Fibroblast of skin of left biceps (primary cell): ENCODE measurements at regions not wholly inside any gene's neighbourhood (a gene's known extent, or its start where the extent isn't known, plus 50 kb on each side); places are given as distances from the start of the nearest gene placed in this dataset.

ENCODE experiments used
- DNase-seq, 2 experiments: peaks; one replicate each; pipeline ENCODE4 v3.0.0-alpha.2; 2013; ENCODE audit warnings: low read depth in 2 of 2

DNA sequence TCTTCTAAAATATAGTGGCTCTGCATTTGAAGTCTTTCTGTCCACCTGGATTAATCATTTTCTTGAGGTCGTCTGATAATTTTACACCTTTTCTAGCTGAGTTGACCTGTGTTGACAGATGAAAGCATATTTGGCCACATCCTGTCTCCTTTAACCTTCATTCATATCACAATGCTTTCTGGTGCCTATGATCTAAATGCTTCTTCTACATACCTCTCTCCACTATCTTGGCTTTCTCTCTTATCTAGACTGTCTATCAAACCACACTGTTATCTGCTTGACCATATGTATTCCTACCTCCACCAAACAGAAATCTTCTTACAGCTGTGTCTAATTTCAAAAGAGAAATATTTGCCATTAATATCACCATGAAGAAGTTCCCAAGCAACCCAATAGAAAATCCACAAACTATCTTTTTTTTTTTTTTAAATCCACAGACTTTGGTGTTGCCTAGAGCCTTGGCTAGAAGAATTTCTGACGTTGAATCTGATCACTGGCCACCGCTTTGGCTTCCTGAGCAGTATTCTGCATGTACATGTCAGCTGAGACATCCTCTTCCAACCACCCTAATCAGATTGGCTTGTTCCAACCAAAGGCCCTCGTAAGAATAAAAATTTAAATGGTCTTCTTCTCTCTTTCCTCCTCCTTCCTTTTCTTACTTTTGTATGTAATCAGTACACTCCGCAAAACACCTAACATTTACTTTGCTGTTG, 66.3 kb upstream of the SP4 start:
- no peak for DNase-seq

- no peak for DNase-seq
These were observed 63.0 kb upstream of the SP4 start for GRCh38 chr7:21364801-21365271.

GRCh38 chr7:21365866-21366624, 61.8 kb upstream of the SP4 start:
- no peak for DNase-seq

GRCh38 chr7:21367081-21367480, 60.8 kb upstream of the SP4 start:
- DNase-seq: no peak

DNA sequence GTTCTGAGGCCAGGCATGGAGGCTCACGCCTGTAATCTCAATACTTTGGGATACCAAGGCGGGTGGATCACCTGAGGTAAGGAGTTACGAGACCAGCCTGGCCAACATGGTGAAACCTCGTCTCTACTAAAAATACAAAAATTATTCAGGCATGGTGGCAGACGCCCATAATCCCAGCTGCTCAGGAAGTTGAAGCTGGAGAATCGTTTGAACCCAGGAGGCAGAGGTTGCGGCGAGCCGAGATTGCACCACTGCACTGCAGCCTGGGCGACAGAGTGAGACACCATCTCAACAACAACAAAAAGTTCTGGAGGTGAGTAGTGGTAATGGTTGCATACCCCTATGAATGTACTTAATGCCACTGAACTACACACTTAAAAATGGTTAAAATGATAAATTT, 60.3 kb upstream of the SP4 start:
- no peak for DNase-seq

DNA sequence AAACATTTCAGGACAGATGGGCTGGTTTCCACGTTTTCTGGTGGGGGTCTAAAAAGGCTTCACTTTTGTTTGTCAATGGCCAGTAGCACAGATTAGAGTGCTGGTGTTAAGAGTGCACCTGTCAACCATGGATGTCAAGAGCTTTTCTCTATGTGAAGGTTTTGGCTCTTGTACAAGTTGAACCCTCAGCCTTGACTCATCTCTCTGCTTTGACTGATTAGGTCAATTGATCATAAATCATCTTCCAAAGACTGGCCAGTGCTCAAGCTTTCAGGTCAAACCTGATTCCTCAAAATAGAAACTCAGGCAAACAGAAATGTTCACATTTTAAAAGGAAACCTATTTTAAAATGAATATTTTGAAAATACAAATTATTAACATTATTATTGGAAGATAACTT, 59.6 kb upstream of the SP4 start:
- no peak for DNase-seq

- DNase-seq: no peak
These were observed 57.5 kb upstream of the SP4 start for GRCh38 chr7:21370283-21370982.

DNA sequence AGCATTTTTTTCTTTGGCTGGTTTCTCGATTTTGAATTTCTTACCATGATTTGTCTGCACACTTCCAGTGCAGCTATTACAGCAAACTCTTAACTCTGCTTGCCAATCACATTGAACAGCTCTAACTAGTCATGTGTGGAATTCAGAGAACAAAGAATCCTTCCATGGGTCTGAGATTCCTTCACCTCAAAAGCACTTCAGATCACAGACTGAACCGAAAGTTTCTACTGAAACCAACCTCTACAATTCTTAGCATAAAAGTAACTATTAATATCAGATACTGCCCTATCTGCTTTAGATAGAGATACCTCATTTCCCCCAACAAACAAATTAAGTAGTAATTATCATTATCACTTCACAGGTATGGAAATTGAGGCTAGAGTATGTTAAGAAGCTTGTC, 56.5 kb upstream of the SP4 start:
- no peak for DNase-seq

DNA sequence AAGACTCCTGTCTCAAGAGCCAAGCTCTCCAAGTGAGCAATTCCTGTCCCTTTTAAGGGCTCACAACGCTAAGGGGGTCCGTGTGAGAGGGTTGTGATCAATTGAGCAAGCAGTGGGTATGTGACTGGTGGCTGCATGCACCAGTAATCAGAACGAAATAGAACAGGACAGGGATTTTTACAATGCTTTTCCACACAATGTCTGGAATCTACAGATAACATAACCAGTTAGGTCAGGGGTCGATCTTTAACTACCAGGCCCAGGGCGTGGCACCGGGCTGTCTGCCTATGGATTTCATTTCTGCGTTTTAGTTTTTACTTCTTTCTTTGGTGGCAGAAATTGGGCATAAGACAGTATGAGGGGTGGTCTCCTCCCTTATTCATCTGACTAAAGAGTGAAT, 54.9 kb upstream of the SP4 start:
- no peak for DNase-seq

DNA sequence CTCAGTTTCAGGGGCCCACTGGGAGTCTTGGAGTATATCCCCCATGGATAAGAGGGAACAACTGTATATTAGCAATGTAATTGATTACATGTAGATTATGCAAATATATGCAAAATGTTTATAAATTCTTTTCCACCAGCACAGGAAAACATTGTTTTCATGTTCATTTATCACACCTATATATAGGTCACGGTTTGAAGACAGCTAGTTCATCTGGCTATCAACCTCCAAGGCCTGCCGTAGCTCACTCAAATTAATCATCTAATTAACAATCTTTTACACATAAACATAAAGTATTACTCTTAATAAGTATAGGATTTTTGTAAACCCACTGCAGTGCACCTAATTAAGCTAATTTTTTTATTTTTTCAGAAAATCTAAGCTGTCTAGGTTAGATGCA, 53.7 kb upstream of the SP4 start:
- DNase-seq: no peak

DNA sequence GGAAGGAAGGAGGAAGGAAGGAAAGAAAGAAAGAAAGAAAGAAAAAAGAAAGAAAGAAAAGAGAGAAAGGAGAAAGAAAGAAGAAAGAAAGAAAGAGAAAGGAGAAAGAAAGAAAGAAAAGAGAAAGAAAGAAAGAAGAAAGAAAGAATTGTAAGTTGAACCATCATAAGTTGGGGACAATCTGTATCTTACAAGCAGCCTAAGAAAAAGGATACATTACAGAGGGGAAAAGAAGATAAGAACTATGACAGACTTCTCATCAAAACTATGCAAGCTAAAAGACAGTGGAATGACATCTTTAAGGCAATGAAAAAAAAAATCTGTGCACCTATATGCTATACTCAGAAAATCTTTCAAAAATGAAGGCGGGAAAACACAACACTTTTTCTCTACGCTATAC, 50.3 kb upstream of the SP4 start:
- no peak for DNase-seq
